Stimulated activated CD4-positive, alpha-beta T cell treated with anti-CD3 and anti-CD28 coated beads, Interleukin-12 subunit alpha, Interleukin-12 subunit beta, amount 100 ng/mL, for 4 hours (primary cell): ENCODE measurements at regions not wholly inside any gene's neighbourhood (a gene's known extent, or its start where the extent isn't known, plus 50 kb on each side); places are given as distances from the start of the nearest gene placed in this dataset.
"Not testable (repeated sequence)": the region's sequence is repeated elsewhere in the genome, so short reads cannot be mapped to it uniquely, and the experiment has no call there.

Experiments
- DNase-seq: peaks from one replicate; pipeline ENCODE4 v3.0.0-alpha.2; 2020

- no peak for DNase-seq
Measured at GRCh38 chr12:5096241-5096924, 52.7 kb downstream of the KCNA5 start.

GRCh38 chr12:5097786-5098185 lies 54.1 kb downstream of the KCNA5 start:
- no peak for DNase-seq

GRCh38 chr12:5099136-5099535 lies 55.5 kb downstream of the KCNA5 start:
- DNase-seq = no peak

- DNase-seq = no peak
Measured at GRCh38 chr12:5099591-5099990, 55.9 kb downstream of the KCNA5 start.

GRCh38 chr12:5101686-5102085 lies 58.0 kb downstream of the KCNA5 start:
- DNase-seq = no peak

DNA sequence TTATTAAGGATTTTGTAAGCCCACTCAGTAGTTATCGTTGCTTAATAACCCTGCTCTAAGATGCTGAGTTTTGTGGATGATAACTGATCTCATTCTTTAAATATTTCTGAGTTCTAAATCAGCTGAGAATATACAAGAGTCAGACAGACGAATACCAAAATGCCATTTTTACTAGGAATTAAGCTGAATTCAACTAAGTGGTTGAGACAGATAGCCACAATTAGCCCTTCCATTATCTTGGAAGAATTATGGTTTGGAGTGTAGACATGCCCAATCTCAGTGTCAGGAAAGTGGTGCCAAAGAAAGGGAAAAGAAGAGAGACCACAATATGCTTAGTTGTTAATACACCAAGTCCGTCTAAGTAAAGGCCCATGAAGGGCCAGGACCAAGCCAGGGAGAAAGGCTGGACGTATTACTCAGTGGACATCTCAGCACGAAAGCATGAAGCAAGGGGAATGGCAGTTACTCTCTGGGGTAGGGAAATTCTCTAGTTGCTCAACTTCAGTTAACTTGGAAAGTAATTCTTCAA lies 58.6 kb downstream of the KCNA5 start:
- no peak for DNase-seq

DNA sequence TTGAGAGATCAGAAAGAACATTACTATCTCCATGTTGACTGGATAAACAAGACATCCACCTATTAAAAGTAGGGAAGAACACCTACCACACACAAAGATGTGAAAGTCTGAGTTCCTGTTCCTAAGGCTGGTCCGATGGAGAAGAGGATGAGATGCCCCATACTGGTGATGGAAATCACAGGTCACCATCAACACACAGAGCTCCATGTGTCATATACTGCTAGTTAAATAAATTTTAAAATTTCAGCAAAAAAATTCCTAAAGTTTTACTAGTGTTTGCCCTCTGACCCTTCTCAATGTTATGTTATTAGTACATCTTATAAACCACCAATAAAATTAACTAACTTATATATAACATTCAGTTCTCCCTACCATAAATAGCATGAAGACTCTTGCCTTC lies 59.1 kb downstream of the KCNA5 start:
- DNase-seq = no peak

GRCh38 chr12:5110345-5110744 lies 66.7 kb downstream of the KCNA5 start:
- DNase-seq = no peak

DNA sequence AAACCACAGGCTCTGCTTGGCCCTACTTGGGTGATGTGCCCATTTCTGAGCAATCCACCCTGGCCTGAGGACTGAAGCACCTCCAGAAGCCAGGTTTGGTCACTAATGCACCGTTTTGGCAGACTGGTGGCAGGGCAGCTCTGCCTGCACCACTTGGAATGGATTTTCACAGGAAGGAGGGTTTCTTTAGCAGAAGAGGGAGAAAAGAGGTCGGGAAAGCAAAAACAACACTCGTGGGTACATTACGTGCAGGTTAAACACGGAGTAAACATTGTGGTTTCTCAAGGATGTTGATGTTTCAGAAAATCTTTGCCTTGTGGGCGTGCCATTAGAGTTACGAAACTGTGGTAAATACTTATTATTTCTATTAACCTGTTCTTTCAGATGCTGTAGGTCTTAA lies 70.8 kb downstream of the KCNA5 start:
- DNase-seq = no peak

DNA sequence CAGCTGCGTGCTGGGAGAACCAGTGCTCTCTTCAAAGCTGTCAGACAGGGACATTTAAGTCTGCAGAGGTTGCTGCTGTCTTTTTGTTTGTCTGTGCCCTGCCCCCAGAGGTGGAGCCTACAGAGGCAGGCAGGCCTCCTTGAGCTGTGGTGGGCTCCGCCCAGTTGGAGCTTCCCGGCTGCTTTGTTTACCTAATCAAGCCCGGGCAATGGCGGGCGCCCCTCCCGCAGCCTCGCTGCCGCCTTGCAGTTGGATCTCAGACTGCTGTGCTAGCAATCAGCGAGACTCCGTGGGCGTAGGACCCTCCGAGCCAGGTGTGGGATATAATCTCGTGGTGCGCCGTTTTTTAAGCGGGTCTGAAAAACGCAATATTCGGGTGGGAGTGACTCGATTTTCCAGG lies 78.1 kb downstream of the KCNA5 start:
- DNase-seq = not testable (repeated sequence)

- not testable (repeated sequence) for DNase-seq
Measured at GRCh38 chr12:5122256-5122831, 78.7 kb downstream of the KCNA5 start.

DNA sequence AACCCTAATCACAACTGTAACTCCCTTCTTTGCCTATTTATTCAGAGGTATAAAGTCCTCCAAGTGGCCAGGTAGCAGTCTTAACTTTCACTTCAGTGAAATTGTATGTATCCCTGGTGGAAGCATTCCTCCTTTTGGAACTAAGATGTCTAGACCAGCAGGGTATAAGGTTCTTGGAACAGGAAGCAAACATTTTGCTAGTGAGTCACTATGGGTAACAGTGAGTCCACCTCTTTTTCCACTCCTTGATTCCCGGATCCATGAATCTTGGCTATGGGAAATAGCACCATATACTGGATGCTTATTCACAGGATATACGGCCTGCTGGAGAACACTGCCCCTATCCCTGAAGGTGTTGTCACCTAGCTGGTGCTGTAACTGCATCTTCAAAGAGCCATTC lies 80.2 kb downstream of the KCNA5 start:
- DNase-seq = no peak

- DNase-seq = no peak
Measured at GRCh38 chr12:5124401-5124800, 80.7 kb downstream of the KCNA5 start.

DNA sequence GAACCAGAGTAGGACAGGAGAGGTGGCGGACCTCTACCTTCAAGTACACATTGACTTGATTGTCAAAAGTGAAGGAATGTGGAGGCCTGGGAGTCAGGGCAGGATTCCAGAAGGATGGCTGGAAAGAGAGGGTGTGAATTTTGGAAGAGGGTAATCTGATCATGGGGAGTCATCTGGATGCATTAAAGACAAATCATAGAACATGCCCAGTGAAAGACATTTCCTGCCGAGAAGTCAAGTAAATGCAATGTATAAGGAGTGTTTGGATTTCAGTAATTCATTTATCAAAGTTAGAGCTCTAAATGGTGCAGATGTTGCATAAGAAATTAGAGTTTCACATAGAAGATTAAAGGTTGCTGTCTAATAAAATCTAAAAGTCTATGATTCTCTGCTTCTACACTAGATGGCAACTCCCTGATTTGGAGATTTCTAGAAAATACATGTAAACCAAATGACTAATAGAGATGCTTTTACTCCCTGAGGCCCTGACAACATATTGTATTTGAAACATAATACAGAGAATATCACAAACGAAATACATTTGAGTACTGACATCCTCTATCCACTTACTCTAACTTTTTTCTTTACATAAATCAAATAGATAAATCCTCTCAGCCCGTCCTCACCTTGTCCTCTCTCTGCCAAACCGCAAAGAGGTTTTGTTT lies 91.3 kb downstream of the KCNA5 start:
- no peak for DNase-seq

GRCh38 chr12:5138256-5138655 lies 94.6 kb downstream of the KCNA5 start:
- no peak for DNase-seq

- DNase-seq = no peak
Measured at GRCh38 chr12:5138845-5139244, 95.2 kb downstream of the KCNA5 start.

DNA sequence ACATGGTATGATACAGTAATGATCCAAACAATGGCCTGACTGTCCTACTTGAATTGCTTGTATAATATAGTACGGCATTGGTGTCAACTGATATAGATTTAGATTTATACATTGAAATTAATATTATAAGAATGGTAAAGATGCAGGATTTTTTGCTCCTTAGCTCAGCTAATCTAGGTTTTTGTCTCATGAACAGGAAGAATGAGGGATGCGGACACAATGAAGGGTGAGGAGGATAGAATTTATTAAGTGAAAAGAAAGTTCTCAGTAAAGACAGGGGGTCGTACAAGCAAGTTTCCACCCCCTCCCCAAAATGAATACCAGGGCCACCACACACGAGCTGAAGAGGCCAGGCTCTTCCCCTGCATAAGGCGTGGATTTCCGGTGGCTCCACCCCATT lies 96.1 kb downstream of the KCNA5 start:
- DNase-seq = no peak

DNA sequence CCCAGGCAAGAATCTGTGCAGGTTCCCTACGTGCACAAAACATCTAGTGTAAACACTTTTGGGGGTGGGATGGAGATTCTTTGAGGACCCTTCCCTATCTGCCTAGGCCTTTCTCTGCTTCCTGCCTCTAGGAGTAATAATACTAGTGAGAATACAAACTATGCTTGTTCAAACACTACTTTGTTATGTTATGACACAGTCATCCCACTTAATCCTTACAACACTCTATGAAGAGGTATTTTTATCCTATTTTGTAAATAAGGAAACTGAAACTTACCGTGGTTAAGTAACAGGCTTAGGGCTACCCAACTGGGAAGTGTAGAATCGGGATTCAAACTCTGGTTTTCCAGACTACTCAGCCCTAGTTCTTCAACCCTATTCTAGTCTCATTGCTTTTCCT lies 96.5 kb downstream of the KCNA5 start:
- no peak for DNase-seq

- no peak for DNase-seq
Measured at GRCh38 chr12:5148880-5149279, 105.2 kb downstream of the KCNA5 start.

DNA sequence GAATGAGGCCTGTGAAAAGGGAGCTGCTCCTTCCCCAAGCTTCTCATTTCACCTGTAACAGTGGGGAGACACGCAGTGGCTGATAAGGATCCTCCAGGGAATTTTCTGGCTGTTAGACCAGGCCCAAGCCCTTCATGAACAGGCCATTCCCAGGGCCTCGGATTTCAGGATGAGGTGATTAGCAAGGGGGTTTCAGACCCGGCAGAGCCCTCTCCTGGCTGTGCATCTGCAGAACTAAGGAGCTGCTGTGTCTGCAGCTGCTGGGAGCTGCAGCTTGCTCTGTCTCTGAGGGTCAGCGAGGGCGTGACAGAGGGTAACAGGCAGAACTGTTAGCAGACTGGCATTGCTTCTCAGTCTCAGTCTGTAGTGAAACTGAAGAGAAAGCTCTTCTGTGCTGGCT lies 110.4 kb downstream of the KCNA5 start:
- DNase-seq = no peak

DNA sequence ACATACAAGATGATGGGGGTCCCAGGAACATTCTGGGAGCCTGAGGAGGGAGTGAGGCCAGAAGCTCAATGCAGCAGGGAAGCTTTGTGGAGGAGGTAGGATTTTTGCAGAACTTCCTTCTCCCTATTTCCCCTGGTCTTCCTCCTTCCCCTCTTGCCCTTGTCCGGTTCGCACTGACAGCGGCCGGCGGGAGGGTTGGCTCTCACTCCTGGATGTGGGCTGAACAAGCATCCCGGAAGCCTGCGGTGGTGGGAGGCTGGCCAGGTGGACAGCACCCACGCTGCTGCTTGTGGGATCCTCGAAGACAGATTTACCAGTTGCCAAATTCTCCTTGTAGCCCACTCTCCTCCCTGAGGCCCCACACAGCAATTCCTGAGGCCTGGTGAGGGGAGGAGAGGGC lies 112.2 kb downstream of the KCNA5 start:
- DNase-seq = no peak

GRCh38 chr12:5160827-5161226 lies 117.1 kb downstream of the KCNA5 start:
- DNase-seq = no peak

GRCh38 chr12:5163661-5164060 lies 120.0 kb downstream of the KCNA5 start:
- DNase-seq = no peak

GRCh38 chr12:5165296-5165970 lies 121.8 kb downstream of the KCNA5 start:
- no peak for DNase-seq
